Osteocyte (in vitro differentiated cells): ENCODE measurements at regions not wholly inside any gene's neighbourhood (a gene's known extent, or its start where the extent isn't known, plus 50 kb on each side); places are given as distances from the start of the nearest gene placed in this dataset.

ENCODE experiments used
- DNase-seq: peaks from one replicate; pipeline ENCODE4 v3.0.0; 2021; ENCODE audit warnings: mixed read lengths; ENCODE audit not compliant: unreplicated experiment; ENCODE audit errors: extremely low spot score
- H3K27ac Mint-ChIP-seq: one replicate; pipeline ENCODE4 v1.8.0; 2021; ENCODE audit warnings: mild to moderate bottlenecking, mixed read lengths; ENCODE audit not compliant: unreplicated experiment
- H3K27me3 Mint-ChIP-seq: one replicate; pipeline ENCODE4 v1.8.0; 2021; ENCODE audit warnings: mixed read lengths; ENCODE audit not compliant: unreplicated experiment
- H3K36me3 Mint-ChIP-seq: one replicate; pipeline ENCODE4 v1.8.0; 2021; ENCODE audit warnings: mixed read lengths; ENCODE audit not compliant: unreplicated experiment
- H3K4me1 Mint-ChIP-seq: one replicate; pipeline ENCODE4 v1.8.0; 2021; ENCODE audit warnings: mixed read lengths; ENCODE audit not compliant: unreplicated experiment
- H3K4me3 Mint-ChIP-seq: one replicate; pipeline ENCODE4 v1.8.0; 2021; ENCODE audit warnings: mild to moderate bottlenecking, moderate library complexity, mixed read lengths; ENCODE audit not compliant: unreplicated experiment
- H3K9me3 Mint-ChIP-seq: one replicate; pipeline ENCODE4 v1.8.0; 2021; ENCODE audit warnings: mixed read lengths; ENCODE audit not compliant: unreplicated experiment
- TF ChIP-seq, protein P1 (sequence below): fragments of 200-600 bp; sonication (generic); IDR thresholded peaks from 2 replicates; pipeline ENCODE4 v1.5.0; 2021; ENCODE audit warnings: antibody characterized with exemption, mild to moderate bottlenecking, moderate library complexity

DNA sequence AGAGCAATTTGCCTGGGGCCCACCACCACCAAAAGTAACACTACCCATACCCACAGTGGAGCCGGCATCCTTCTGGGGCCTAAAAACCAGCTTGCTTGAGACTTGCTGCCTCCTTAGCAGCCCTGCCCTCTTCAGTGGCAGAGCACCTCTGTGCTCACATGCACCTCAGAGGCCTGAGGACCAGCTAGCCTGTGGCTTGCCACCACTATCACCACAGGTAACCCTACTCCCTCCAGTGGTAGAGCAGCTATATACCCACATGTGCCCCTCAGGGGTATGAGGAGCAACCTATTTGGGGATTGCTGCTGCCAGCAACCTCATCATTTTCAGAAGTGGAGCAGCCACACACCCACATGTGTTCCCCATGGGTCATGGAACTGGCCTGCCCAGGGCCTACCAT lies 111.4 kb upstream of the SPRY2 start:
- TF ChIP-seq, protein P1, sequence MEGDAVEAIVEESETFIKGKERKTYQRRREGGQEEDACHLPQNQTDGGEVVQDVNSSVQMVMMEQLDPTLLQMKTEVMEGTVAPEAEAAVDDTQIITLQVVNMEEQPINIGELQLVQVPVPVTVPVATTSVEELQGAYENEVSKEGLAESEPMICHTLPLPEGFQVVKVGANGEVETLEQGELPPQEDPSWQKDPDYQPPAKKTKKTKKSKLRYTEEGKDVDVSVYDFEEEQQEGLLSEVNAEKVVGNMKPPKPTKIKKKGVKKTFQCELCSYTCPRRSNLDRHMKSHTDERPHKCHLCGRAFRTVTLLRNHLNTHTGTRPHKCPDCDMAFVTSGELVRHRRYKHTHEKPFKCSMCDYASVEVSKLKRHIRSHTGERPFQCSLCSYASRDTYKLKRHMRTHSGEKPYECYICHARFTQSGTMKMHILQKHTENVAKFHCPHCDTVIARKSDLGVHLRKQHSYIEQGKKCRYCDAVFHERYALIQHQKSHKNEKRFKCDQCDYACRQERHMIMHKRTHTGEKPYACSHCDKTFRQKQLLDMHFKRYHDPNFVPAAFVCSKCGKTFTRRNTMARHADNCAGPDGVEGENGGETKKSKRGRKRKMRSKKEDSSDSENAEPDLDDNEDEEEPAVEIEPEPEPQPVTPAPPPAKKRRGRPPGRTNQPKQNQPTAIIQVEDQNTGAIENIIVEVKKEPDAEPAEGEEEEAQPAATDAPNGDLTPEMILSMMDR: no peak
- no peaks in the 10 kb centered on the region for H3K27me3 Mint-ChIP-seq
- no peaks in the 10 kb centered on the region for H3K36me3 Mint-ChIP-seq
- H3K9me3 Mint-ChIP-seq: no peaks in the 10 kb centered on the region
- H3K27ac Mint-ChIP-seq: no peak overlapping the region
- DNase-seq: no peak
- H3K4me1 Mint-ChIP-seq: peaks cover 12% of the 10 kb centered on the region
- no peak overlapping the region for H3K4me3 Mint-ChIP-seq

DNA sequence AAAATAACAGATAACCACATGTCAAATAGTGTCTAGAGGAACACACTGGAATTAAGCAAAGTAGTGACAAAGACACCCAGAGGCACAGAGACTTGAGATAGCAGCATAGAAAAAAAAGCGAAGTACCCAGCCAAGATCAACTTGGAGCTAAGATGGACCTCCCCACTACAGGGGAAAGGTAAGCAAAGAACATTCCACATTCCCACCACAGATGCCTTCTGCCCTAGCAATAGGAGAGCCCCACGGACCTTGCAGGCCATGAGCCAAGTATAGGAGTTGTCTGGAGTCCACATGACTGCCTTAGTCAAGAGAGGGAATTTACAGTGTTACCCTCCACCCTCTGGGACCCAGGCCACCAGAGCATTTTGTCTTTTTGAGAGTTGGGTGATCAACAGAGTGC lies 110.7 kb upstream of the SPRY2 start:
- Mint-ChIP-seq H3K27ac (no peak overlapping the region), H3K4me1 (peaks cover 12% of the 10 kb centered on the region), H3K9me3 (no peaks in the 10 kb centered on the region), H3K36me3 (no peaks in the 10 kb centered on the region), H3K27me3 (no peaks in the 10 kb centered on the region), H3K4me3 (no peak overlapping the region)
- DNase-seq: no peak
- TF ChIP-seq, protein P1: no peak

DNA sequence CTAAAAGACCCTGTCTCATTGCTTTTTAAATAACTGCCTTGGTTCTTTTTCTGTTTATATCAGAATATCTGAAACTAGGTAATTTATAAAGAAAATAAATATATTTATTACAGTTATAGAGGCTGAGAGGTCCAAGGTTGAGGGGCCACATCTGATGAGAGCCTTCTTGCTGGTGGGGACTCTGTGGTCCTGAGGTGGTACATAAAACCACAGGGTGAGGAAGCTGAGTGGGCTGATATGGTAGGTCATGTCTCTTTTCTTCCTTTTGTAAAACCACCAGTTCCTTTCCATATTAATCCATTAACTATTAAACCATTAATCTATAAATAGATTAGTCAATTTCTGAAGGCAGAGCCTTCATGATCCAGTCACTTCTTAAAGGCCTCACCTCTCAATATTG lies 109.5 kb upstream of the SPRY2 start:
- Mint-ChIP-seq H3K4me1 (peaks cover 12% of the 10 kb centered on the region), H3K4me3 (no peak overlapping the region), H3K9me3 (no peaks in the 10 kb centered on the region), H3K36me3 (no peaks in the 10 kb centered on the region), H3K27me3 (no peaks in the 10 kb centered on the region), H3K27ac (no peak overlapping the region)
- DNase-seq: no peak
- TF ChIP-seq, protein P1: no peak

DNA sequence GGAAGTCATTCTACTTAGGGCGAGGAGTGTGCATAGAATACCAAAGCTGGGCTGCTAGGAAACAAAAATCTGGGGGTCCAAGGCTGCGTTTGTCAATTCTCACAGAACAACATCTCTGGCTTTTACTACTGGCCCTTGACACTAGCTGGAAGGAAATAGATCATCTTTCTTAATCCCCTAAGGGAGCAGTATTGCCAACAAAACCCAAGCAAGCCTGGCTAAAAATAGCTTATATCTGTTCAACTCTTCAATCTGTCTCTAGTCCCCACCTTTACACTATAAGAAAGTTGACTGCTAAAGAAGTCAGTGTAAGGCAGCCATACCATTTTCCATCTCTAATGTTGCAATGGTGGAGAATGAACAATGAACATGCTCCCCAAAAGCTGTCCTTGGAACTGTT lies 107.8 kb upstream of the SPRY2 start:
- H3K27ac Mint-ChIP-seq: no peak overlapping the region
- no peaks in the 10 kb centered on the region for H3K36me3 Mint-ChIP-seq
- no peaks in the 10 kb centered on the region for H3K9me3 Mint-ChIP-seq
- TF ChIP-seq, protein P1: no peak
- H3K27me3 Mint-ChIP-seq: no peaks in the 10 kb centered on the region
- H3K4me1 Mint-ChIP-seq: peaks cover 8% of the 10 kb centered on the region
- no peak overlapping the region for H3K4me3 Mint-ChIP-seq
- no peak for DNase-seq

DNA sequence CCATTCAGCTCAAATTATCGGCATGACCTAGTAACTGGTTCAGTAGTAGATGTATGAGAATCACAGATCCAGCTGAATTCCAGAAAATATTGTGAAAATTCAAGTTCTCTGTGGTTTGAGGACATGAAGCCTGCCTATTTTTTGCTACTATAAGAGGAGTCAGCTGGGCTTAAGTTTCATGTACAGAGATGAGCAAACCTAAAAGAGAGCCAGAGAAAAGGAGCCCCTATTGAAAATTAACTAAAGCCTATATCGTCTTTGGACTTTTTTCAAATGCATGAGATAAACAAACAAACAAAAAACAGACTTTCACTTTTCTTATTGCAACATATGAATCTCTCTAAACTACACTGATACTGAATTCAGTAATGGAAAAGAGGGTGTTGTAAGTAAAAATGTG lies 106.8 kb upstream of the SPRY2 start:
- Mint-ChIP-seq H3K27ac (no peak overlapping the region), H3K36me3 (peaks cover 1% of the 10 kb centered on the region), H3K4me3 (no peak overlapping the region), H3K27me3 (no peaks in the 10 kb centered on the region), H3K4me1 (peaks cover 8% of the 10 kb centered on the region), H3K9me3 (no peaks in the 10 kb centered on the region)
- no peak for DNase-seq
- TF ChIP-seq, protein P1: no peak
